ENCODE measurements at regions not wholly inside any gene's neighbourhood (a gene's known extent, or its start where the extent isn't known, plus 50 kb on each side); places are given as distances from the start of the nearest gene placed in this dataset.

DNA sequence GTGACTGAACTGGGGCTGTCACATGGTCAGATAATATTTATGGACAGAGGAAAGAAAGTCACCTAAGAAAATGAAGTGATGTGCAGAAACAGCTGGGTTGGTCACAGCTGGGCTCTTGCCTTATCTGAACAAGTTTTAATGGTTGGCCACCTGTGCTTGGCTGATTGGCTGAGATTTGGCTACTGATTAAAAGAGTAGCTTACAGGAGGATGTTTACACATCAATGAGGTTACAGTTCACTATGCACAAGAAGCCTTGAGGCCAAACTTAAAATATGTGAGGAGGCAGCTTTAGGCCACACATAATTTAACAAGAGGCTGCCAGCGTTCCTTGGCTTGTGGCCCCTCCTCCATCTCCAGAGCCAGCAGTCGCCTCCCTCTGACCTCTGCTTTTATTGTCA lies 99.2 kb upstream of the C1QTNF9B start:
- TF ChIP-seq, protein P1, sequence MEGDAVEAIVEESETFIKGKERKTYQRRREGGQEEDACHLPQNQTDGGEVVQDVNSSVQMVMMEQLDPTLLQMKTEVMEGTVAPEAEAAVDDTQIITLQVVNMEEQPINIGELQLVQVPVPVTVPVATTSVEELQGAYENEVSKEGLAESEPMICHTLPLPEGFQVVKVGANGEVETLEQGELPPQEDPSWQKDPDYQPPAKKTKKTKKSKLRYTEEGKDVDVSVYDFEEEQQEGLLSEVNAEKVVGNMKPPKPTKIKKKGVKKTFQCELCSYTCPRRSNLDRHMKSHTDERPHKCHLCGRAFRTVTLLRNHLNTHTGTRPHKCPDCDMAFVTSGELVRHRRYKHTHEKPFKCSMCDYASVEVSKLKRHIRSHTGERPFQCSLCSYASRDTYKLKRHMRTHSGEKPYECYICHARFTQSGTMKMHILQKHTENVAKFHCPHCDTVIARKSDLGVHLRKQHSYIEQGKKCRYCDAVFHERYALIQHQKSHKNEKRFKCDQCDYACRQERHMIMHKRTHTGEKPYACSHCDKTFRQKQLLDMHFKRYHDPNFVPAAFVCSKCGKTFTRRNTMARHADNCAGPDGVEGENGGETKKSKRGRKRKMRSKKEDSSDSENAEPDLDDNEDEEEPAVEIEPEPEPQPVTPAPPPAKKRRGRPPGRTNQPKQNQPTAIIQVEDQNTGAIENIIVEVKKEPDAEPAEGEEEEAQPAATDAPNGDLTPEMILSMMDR (IDR thresholded peaks at IDR 0.05; ENCODE audit: poor library complexity), result no peak
- no peak for TF ChIP-seq EZH2phosphoT487 (IDR thresholded peaks at IDR 0.05; ENCODE audit: low read depth, severe bottlenecking, unreplicated experiment)
- TF ChIP-seq EZH2 (IDR thresholded peaks at IDR 0.05; ENCODE audit: borderline replicate concordance), result no peak
- Histone ChIP-seq H3K79me2 (no peaks in the 10 kb centered on the region), H3K4me2 (no peak overlapping the region), H3K36me3 (replicated peaks; ENCODE audit: insufficient read depth, low read depth) (no peaks in the 10 kb centered on the region), H3K9me2 (replicated peaks; ENCODE audit: insufficient read depth) (no peaks in the 10 kb centered on the region), H3K4me1 (ENCODE audit: insufficient read depth) (peaks cover 19% of the 10 kb centered on the region), H3K27ac (no peak overlapping the region), H2AFZ (no peak overlapping the region), H3K4me3 (no peak overlapping the region), H3K27me3 (no peaks in the 10 kb centered on the region), H4K20me1 (ENCODE audit: insufficient read depth, poor library complexity, severe bottlenecking) (no peaks in the 10 kb centered on the region), H3K9me3 (ENCODE audit: low read depth) (no peaks in the 10 kb centered on the region)
- DNase-seq (ENCODE audit: low spot score), result no peak
- 85% methylated on average over 2 of the region's 2 CpGs for WGBS (ENCODE audit: low lambda C conversion rate, missing lambda C conversion rate)

DNA sequence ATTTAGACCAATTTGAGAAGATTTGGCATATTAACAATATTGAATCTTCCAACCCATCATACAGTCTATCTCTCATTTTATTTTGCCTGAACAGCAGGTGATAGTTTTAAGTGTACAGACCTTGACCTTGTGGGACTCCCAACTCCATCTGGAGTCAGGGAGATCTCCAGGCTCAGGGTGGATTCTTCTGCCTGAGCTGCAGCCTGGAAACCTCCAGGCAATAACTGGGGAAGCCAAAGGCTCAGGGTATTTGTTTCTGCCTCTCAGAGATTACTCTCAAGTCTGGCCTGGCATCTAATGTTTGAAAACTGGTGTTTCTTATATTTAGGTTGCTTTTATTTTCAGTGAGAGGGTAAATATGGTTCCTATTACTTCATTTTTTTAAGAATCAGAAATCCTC lies 102.1 kb upstream of the C1QTNF9B start:
- H3K9me2 ChIP-seq (replicated peaks; ENCODE audit: insufficient read depth), result no peaks in the 10 kb centered on the region
- H3K27me3 ChIP-seq, result no peaks in the 10 kb centered on the region
- H3K4me2 ChIP-seq, result no peak overlapping the region
- H4K20me1 ChIP-seq (ENCODE audit: insufficient read depth, poor library complexity, severe bottlenecking), result no peaks in the 10 kb centered on the region
- no peaks in the 10 kb centered on the region for H3K36me3 ChIP-seq (replicated peaks; ENCODE audit: insufficient read depth, low read depth)
- no peak overlapping the region for H3K4me3 ChIP-seq
- TF ChIP-seq EZH2phosphoT487 (IDR thresholded peaks at IDR 0.05; ENCODE audit: low read depth, severe bottlenecking, unreplicated experiment) (no peak), EZH2 (IDR thresholded peaks at IDR 0.05; ENCODE audit: borderline replicate concordance) (no peak)
- TF ChIP-seq, protein P1 (IDR thresholded peaks at IDR 0.05; ENCODE audit: poor library complexity), result no peak
- no peak for DNase-seq (ENCODE audit: low spot score)
- no peak overlapping the region for H3K27ac ChIP-seq
- H2AFZ ChIP-seq, result no peak overlapping the region
- H3K9me3 ChIP-seq (ENCODE audit: low read depth), result no peaks in the 10 kb centered on the region
- no peaks in the 10 kb centered on the region for H3K4me1 ChIP-seq (ENCODE audit: insufficient read depth)
- no peaks in the 10 kb centered on the region for H3K79me2 ChIP-seq

DNA sequence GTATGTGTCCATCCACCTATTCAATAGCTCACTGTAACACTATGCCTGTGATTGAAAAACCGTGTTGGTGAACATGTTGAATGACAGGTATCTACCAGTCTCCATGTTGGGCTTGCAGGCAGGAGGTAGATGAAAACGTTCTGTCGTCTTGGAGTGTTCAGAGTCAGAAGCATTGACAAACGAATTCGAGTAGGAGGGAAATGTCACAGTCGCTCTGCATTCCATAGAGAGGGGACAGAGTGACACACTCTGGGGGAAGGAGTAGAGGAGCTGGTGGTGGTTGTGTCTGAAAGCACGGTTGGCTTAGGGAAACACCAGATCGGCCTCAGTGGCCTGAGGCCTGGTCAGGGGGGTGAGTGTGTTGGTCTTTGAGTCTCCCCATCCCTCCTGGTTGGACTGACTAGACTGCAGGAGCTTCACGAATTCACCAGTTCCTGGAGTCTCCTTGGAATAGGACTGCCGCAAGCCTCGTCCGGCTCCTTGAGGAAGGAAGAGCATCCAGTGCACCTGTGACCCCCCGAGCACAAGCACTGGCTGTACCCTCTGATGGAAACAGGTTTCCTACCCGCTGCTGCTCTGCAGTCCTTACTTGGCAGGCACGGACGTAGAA lies 105.0 kb upstream of the C1QTNF9B start:
- Histone ChIP-seq H3K9me2 (replicated peaks; ENCODE audit: insufficient read depth) (no peaks in the 10 kb centered on the region), H3K4me3 (no peak overlapping the region), H4K20me1 (ENCODE audit: insufficient read depth, poor library complexity, severe bottlenecking) (no peaks in the 10 kb centered on the region), H3K79me2 (no peaks in the 10 kb centered on the region), H2AFZ (no peak overlapping the region), H3K4me1 (ENCODE audit: insufficient read depth) (peaks cover 10% of the 10 kb centered on the region), H3K4me2 (no peak overlapping the region), H3K27ac (no peak overlapping the region), H3K27me3 (no peaks in the 10 kb centered on the region), H3K36me3 (replicated peaks; ENCODE audit: insufficient read depth, low read depth) (no peaks in the 10 kb centered on the region), H3K9me3 (ENCODE audit: low read depth) (no peaks in the 10 kb centered on the region)
- WGBS (ENCODE audit: low lambda C conversion rate, missing lambda C conversion rate), result 89% methylated on average over 16 of the region's 16 CpGs
- DNase-seq (ENCODE audit: low spot score), result no peak
- TF ChIP-seq EZH2 (IDR thresholded peaks at IDR 0.05; ENCODE audit: borderline replicate concordance), result no peak
- no peak for TF ChIP-seq EZH2phosphoT487 (IDR thresholded peaks at IDR 0.05; ENCODE audit: low read depth, severe bottlenecking, unreplicated experiment)
- TF ChIP-seq, protein P1 (IDR thresholded peaks at IDR 0.05; ENCODE audit: poor library complexity), result no peak

Measured in hepatocyte (in vitro differentiated cells).